Inflammatory macrophage (primary cell): ENCODE measurements at regions not wholly inside any gene's neighbourhood (a gene's known extent, or its start where the extent isn't known, plus 50 kb on each side); places are given as distances from the start of the nearest gene placed in this dataset.

Source experiments
- DNase-seq, 2 donors: peaks; one replicate each; pipeline ENCODE4 v3.0.0-alpha.2; 2020 to 2022

- no peak for DNase-seq
These were observed 336.5 kb downstream of the CRPPA start for GRCh38 chr7:16084875-16085274.

- no peak for DNase-seq
These were observed 337.0 kb downstream of the CRPPA start for GRCh38 chr7:16084370-16084769.

GRCh38 chr7:16083931-16084330, 337.4 kb downstream of the CRPPA start:
- no peak for DNase-seq

GRCh38 chr7:16080131-16080530, 341.2 kb downstream of the CRPPA start:
- no peak for DNase-seq

GRCh38 chr7:16079723-16080122, 341.6 kb downstream of the CRPPA start:
- no peak for DNase-seq

GRCh38 chr7:16078076-16078952, 343.0 kb downstream of the CRPPA start:
- DNase-seq, result peak; percentile 50 to 59

- DNase-seq, result peak; percentile 51 to 74
These were observed 350.0 kb downstream of the CRPPA start for GRCh38 chr7:16071246-16071857.

- no peak for DNase-seq
These were observed 350.5 kb downstream of the CRPPA start for GRCh38 chr7:16070806-16071205.

GRCh38 chr7:16069998-16070397, 351.3 kb downstream of the CRPPA start:
- no peak for DNase-seq

- no peak for DNase-seq
These were observed 353.2 kb downstream of the CRPPA start for GRCh38 chr7:16068183-16068582.

- no peak for DNase-seq
These were observed 353.6 kb downstream of the CRPPA start for GRCh38 chr7:16067711-16068110.

- DNase-seq, result peak in 1 of 2 donors; percentile 13
These were observed 354.4 kb downstream of the CRPPA start for GRCh38 chr7:16066805-16067459.

GRCh38 chr7:16065939-16066338, 355.4 kb downstream of the CRPPA start:
- DNase-seq, result no peak

GRCh38 chr7:16063716-16064675, 357.3 kb downstream of the CRPPA start:
- DNase-seq, result no peak

GRCh38 chr7:16063221-16063620, 358.1 kb downstream of the CRPPA start:
- DNase-seq, result peak; percentile 44 to 62

- DNase-seq, result no peak
These were observed 359.1 kb downstream of the CRPPA start for GRCh38 chr7:16062269-16062668.

GRCh38 chr7:16061630-16062029, 359.7 kb downstream of the CRPPA start:
- no peak for DNase-seq

GRCh38 chr7:16061011-16061410, 360.3 kb downstream of the CRPPA start:
- no peak for DNase-seq

- no peak for DNase-seq
These were observed 360.8 kb downstream of the CRPPA start for GRCh38 chr7:16060502-16060901.

- peak; percentile 61 to 67 for DNase-seq
These were observed 365.9 kb downstream of the CRPPA start for GRCh38 chr7:16055263-16055976.

GRCh38 chr7:16051561-16052255, 365.2 kb upstream of the MEOX2 start:
- no peak for DNase-seq
